ENCODE measurements at regions not wholly inside any gene's neighbourhood (a gene's known extent, or its start where the extent isn't known, plus 50 kb on each side); places are given as distances from the start of the nearest gene placed in this dataset.
A peak's percentile ranks its signal among the peaks of the same experiment; 100 is the strongest.

DNA sequence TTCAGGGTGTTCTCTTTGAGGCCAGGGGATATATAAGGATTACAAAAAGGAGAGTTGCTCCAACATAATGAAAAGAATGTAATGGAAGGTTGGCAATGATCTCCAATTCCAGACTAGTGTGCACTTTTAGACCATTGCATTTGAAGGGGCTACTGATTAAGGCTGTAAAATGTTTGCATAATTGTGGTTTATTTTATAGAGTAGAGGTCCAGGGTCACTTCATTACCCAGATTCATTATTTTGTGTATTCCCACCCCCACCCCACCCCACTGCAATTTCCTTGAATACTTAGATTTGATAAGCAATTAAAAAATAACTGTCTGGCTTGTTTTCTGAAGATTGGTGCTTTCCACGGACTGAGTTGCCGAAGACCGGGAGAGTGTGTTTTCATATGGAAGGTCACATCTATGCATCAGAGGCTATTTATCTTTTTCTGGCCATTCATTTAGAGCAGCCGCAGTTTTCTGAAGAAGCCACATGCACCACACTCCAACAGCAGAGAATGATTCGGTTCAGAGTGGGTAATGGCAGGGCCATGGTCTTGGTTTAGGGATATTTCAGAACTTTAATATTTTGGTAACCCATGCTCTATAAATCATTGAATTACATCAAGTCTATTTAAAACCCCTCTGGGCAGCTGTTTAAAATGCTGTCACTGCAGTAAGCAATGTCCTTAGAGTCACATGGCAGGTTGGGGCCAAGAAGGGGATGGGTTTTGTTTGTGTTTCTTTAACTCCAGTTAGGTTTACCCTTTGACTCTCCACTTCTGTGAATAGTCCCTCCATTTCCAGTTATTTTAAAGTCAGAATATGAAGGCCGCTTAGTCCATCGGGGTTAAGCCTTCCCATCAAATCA lies 94.6 kb downstream of the TMEM30B start:
- no peak overlapping the region for H3K56ac ChIP-seq (ENCODE audit: low read length)
- H3K79me2 ChIP-seq (ENCODE audit: control insufficient read depth, insufficient read depth, low read length), result no peaks in the 10 kb centered on the region
- H2BK15ac ChIP-seq (replicated peaks; ENCODE audit: low read depth), result no peak overlapping the region
- no peak overlapping the region for H3K9ac ChIP-seq (ENCODE audit: low read length)
- H4K8ac ChIP-seq (ENCODE audit: low read depth, low read length), result no peak overlapping the region
- H3K4ac ChIP-seq (ENCODE audit: low read depth, low read length), result no peak overlapping the region
- H2AK5ac ChIP-seq (ENCODE audit: low read length), result no peak overlapping the region
- H3K4me3 ChIP-seq (ENCODE audit: low read length), result no peak overlapping the region
- no peak overlapping the region for H3K4me2 ChIP-seq (ENCODE audit: low read length)
- no CpG with 5 or more reads among the region's 7 CpGs for WGBS (ENCODE audit: extremely low coverage, insufficient coverage, low lambda C conversion rate)
- no peaks in the 10 kb centered on the region for H3K36me3 ChIP-seq (ENCODE audit: control insufficient read depth, insufficient read depth, low read length)
- H2BK5ac ChIP-seq (ENCODE audit: low read length), result no peak overlapping the region
- no peak overlapping the region for H3K27ac ChIP-seq (ENCODE audit: low read depth, low read length)
- H2BK120ac ChIP-seq (ENCODE audit: low read depth, low read length), result no peak overlapping the region
- DNase-seq, result no peak
- no peak overlapping the region for H3K23ac ChIP-seq (ENCODE audit: low read length)
- no peak overlapping the region for H4K5ac ChIP-seq (ENCODE audit: low read length)
- no peaks in the 10 kb centered on the region for H3K79me1 ChIP-seq (ENCODE audit: low read length)
- H3K27me3 ChIP-seq (ENCODE audit: insufficient read depth, low read length, poor library complexity), result no peaks in the 10 kb centered on the region
- H3K18ac ChIP-seq (ENCODE audit: low read length), result no peak overlapping the region
- no peaks in the 10 kb centered on the region for H3K4me1 ChIP-seq (ENCODE audit: control insufficient read depth, low read depth, low read length)

DNA sequence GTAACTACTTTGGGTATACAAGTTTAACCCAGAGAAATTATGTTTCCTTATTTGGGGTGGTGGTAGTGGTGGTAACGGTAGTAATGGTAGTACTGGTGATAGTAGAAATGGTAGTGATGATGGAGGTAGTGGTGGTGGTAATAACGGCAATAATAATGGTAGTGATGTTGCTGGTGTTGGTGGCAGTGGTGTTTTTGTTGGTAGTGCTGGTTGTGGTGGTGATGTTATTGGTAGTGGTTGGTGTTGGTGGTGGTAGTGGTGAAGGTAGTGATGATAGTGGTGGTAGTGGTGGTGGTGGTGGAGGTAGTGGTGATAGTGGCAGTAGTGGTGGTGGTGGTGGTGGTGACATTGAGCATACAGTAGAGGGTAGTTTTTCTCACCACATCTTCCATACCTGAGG lies 95.6 kb downstream of the TMEM30B start:
- Histone ChIP-seq H2AK5ac (ENCODE audit: low read length) (peak overlapping the region; percentile 43), H3K4me2 (ENCODE audit: low read length) (no peak overlapping the region), H3K4me1 (ENCODE audit: control insufficient read depth, low read depth, low read length) (no peaks in the 10 kb centered on the region), H2BK15ac (replicated peaks; ENCODE audit: low read depth) (no peak overlapping the region), H3K27ac (ENCODE audit: low read depth, low read length) (no peak overlapping the region), H3K4me3 (ENCODE audit: low read length) (no peak overlapping the region), H2BK120ac (ENCODE audit: low read depth, low read length) (no peak overlapping the region), H4K5ac (ENCODE audit: low read length) (no peak overlapping the region), H3K27me3 (ENCODE audit: insufficient read depth, low read length, poor library complexity) (no peaks in the 10 kb centered on the region), H3K23ac (ENCODE audit: low read length) (no peak overlapping the region), H3K36me3 (ENCODE audit: control insufficient read depth, insufficient read depth, low read length) (no peaks in the 10 kb centered on the region), H3K18ac (ENCODE audit: low read length) (no peak overlapping the region), H3K9ac (ENCODE audit: low read length) (no peak overlapping the region), H3K4ac (ENCODE audit: low read depth, low read length) (no peak overlapping the region), H3K79me2 (ENCODE audit: control insufficient read depth, insufficient read depth, low read length) (no peaks in the 10 kb centered on the region), H4K8ac (ENCODE audit: low read depth, low read length) (no peak overlapping the region), H3K56ac (ENCODE audit: low read length) (no peak overlapping the region), H2BK5ac (ENCODE audit: low read length) (no peak overlapping the region), H3K79me1 (ENCODE audit: low read length) (no peaks in the 10 kb centered on the region)
- no CpG with 5 or more reads among the region's 2 CpGs for WGBS (ENCODE audit: extremely low coverage, insufficient coverage, low lambda C conversion rate)
- DNase-seq, result no peak

DNA sequence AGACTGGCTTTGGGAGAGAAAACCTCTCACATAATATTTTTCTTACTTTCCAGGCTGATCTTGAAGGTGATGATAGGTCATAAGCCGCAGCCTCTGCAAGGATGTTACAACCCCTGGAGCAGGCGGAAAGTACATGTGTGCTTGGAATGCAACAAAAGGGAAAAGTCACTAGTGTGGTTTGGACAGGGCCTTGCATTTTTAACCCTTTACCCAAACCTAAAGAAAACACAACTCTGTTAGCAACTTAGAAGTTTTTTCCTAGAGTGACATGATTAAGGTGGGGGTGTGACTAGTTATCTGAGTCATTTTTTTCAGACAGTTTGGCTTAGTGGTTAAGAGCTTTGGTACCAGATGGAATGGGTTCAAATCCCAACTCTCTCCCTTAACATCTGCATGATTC lies 97.0 kb downstream of the TMEM30B start:
- Histone ChIP-seq H2BK15ac (replicated peaks; ENCODE audit: low read depth) (no peak overlapping the region), H3K23ac (ENCODE audit: low read length) (no peak overlapping the region), H3K79me1 (ENCODE audit: low read length) (no peaks in the 10 kb centered on the region), H3K56ac (ENCODE audit: low read length) (no peak overlapping the region), H3K27me3 (ENCODE audit: insufficient read depth, low read length, poor library complexity) (no peaks in the 10 kb centered on the region), H4K5ac (ENCODE audit: low read length) (no peak overlapping the region), H3K9ac (ENCODE audit: low read length) (no peak overlapping the region), H2BK5ac (ENCODE audit: low read length) (no peak overlapping the region), H3K4me3 (ENCODE audit: low read length) (no peak overlapping the region), H3K18ac (ENCODE audit: low read length) (no peak overlapping the region), H2AK5ac (ENCODE audit: low read length) (no peak overlapping the region), H4K8ac (ENCODE audit: low read depth, low read length) (no peak overlapping the region), H3K79me2 (ENCODE audit: control insufficient read depth, insufficient read depth, low read length) (no peaks in the 10 kb centered on the region), H3K4me1 (ENCODE audit: control insufficient read depth, low read depth, low read length) (no peaks in the 10 kb centered on the region), H3K27ac (ENCODE audit: low read depth, low read length) (no peak overlapping the region), H3K4ac (ENCODE audit: low read depth, low read length) (no peak overlapping the region), H3K4me2 (ENCODE audit: low read length) (no peak overlapping the region), H3K36me3 (ENCODE audit: control insufficient read depth, insufficient read depth, low read length) (no peaks in the 10 kb centered on the region), H2BK120ac (ENCODE audit: low read depth, low read length) (no peak overlapping the region)
- WGBS (ENCODE audit: extremely low coverage, insufficient coverage, low lambda C conversion rate), result no CpG with 5 or more reads among the region's 2 CpGs
- DNase-seq, result no peak

DNA sequence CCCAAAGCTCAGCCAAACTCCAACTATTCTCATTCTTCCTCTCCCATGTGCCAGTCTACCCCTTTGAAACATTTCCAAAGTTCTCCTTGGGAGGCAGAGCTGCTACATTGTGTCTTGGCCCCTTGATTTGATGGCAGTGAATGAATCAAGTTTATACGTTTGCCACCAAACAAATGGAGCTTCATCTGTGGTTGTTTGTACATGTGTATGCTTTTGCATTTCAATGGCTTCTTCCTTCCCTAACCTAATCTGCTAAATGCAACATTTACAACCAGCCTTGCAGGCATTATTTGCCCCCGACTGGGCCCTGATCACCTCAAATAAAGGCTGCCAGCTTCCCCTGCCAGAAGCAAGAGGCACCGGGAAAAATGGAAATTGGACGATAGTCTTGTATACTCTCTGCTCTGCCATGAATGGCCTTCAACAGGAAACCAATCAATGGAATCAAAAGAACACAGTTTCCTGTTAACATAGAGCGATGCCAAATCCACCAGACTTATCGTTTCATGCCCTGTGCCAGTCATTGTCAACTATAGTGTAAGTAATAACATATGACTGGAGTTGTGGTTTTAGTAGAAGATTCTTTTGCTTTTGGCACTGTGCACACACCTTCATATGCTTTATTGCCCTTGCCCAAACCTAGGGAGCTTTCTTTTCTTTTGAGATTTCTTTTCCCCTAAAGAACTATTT lies 97.8 kb downstream of the TMEM30B start:
- H3K4me3 ChIP-seq (ENCODE audit: low read length), result no peak overlapping the region
- no peaks in the 10 kb centered on the region for H3K36me3 ChIP-seq (ENCODE audit: control insufficient read depth, insufficient read depth, low read length)
- no peak overlapping the region for H2BK15ac ChIP-seq (replicated peaks; ENCODE audit: low read depth)
- no peaks in the 10 kb centered on the region for H3K79me2 ChIP-seq (ENCODE audit: control insufficient read depth, insufficient read depth, low read length)
- H3K18ac ChIP-seq (ENCODE audit: low read length), result no peak overlapping the region
- no peak overlapping the region for H3K56ac ChIP-seq (ENCODE audit: low read length)
- H3K9ac ChIP-seq (ENCODE audit: low read length), result no peak overlapping the region
- no peak overlapping the region for H3K4ac ChIP-seq (ENCODE audit: low read depth, low read length)
- no peaks in the 10 kb centered on the region for H3K27me3 ChIP-seq (ENCODE audit: insufficient read depth, low read length, poor library complexity)
- no peaks in the 10 kb centered on the region for H3K79me1 ChIP-seq (ENCODE audit: low read length)
- DNase-seq, result no peak
- H2BK120ac ChIP-seq (ENCODE audit: low read depth, low read length), result no peak overlapping the region
- H4K5ac ChIP-seq (ENCODE audit: low read length), result no peak overlapping the region
- no peak overlapping the region for H3K4me2 ChIP-seq (ENCODE audit: low read length)
- no peak overlapping the region for H2BK5ac ChIP-seq (ENCODE audit: low read length)
- no CpG with 5 or more reads among the region's 6 CpGs for WGBS (ENCODE audit: extremely low coverage, insufficient coverage, low lambda C conversion rate)
- H3K27ac ChIP-seq (ENCODE audit: low read depth, low read length), result no peak overlapping the region
- no peaks in the 10 kb centered on the region for H3K4me1 ChIP-seq (ENCODE audit: control insufficient read depth, low read depth, low read length)
- no peak overlapping the region for H2AK5ac ChIP-seq (ENCODE audit: low read length)
- H4K8ac ChIP-seq (ENCODE audit: low read depth, low read length), result no peak overlapping the region
- H3K23ac ChIP-seq (ENCODE audit: low read length), result no peak overlapping the region

- H2BK120ac ChIP-seq (ENCODE audit: low read depth, low read length), result no peak overlapping the region
- H3K56ac ChIP-seq (ENCODE audit: low read length), result no peak overlapping the region
- H4K8ac ChIP-seq (ENCODE audit: low read depth, low read length), result no peak overlapping the region
- no peak overlapping the region for H3K4me2 ChIP-seq (ENCODE audit: low read length)
- no peak for DNase-seq
- no peak overlapping the region for H3K9ac ChIP-seq (ENCODE audit: low read length)
- no peaks in the 10 kb centered on the region for H3K79me2 ChIP-seq (ENCODE audit: control insufficient read depth, insufficient read depth, low read length)
- peaks cover 1% of the 10 kb centered on the region for H3K4me1 ChIP-seq (ENCODE audit: control insufficient read depth, low read depth, low read length)
- H3K4ac ChIP-seq (ENCODE audit: low read depth, low read length), result no peak overlapping the region
- H2BK5ac ChIP-seq (ENCODE audit: low read length), result no peak overlapping the region
- H2AK5ac ChIP-seq (ENCODE audit: low read length), result no peak overlapping the region
- WGBS (ENCODE audit: extremely low coverage, insufficient coverage, low lambda C conversion rate), result no CpG with 5 or more reads among the region's 7 CpGs
- H3K23ac ChIP-seq (ENCODE audit: low read length), result no peak overlapping the region
- no peak overlapping the region for H3K27ac ChIP-seq (ENCODE audit: low read depth, low read length)
- no peak overlapping the region for H4K5ac ChIP-seq (ENCODE audit: low read length)
- H3K4me3 ChIP-seq (ENCODE audit: low read length), result no peak overlapping the region
- H3K79me1 ChIP-seq (ENCODE audit: low read length), result no peaks in the 10 kb centered on the region
- H3K18ac ChIP-seq (ENCODE audit: low read length), result no peak overlapping the region
- no peaks in the 10 kb centered on the region for H3K27me3 ChIP-seq (ENCODE audit: insufficient read depth, low read length, poor library complexity)
- no peak overlapping the region for H2BK15ac ChIP-seq (replicated peaks; ENCODE audit: low read depth)
- no peaks in the 10 kb centered on the region for H3K36me3 ChIP-seq (ENCODE audit: control insufficient read depth, insufficient read depth, low read length)
Measured at GRCh38 chr14:61179796-61180398, 101.2 kb downstream of the TMEM30B start.
